Fibroblast of the aortic adventitia (primary cell): ENCODE measurements at regions not wholly inside any gene's neighbourhood (a gene's known extent, or its start where the extent isn't known, plus 50 kb on each side); places are given as distances from the start of the nearest gene placed in this dataset.
"Not testable (repeated sequence)": the region's sequence is repeated elsewhere in the genome, so short reads cannot be mapped to it uniquely, and the experiment has no call there.

Experiments
- DNase-seq: peaks from one replicate; pipeline ENCODE4 v3.0.0-alpha.2; 2010; ENCODE audit warnings: low read depth
- H3K4me3 ChIP-seq: 2 replicates; pipeline ENCODE4 v1.5.1; 2011; ENCODE audit warnings: low read depth, mild to moderate bottlenecking, control low read depth, low read length, moderate library complexity
- CTCF ChIP-seq: IDR thresholded peaks from 2 replicates; pipeline ENCODE4 v1.5.1; 2011; ENCODE audit warnings: mild to moderate bottlenecking, low read length, control low read depth, inconsistent platforms; ENCODE audit not compliant: insufficient read depth

GRCh38 chr16:29257419-29258336 lies 148.8 kb downstream of the NPIPB11 start:
- not testable (repeated sequence) for H3K4me3 ChIP-seq, DNase-seq
- peak; percentile 44 for TF ChIP-seq CTCF

GRCh38 chr16:29256501-29256981 lies 150.0 kb downstream of the NPIPB11 start:
- no peak overlapping the region for H3K4me3 ChIP-seq
- no peak for TF ChIP-seq CTCF
- DNase-seq: no peak

- not testable (repeated sequence) for H3K4me3 ChIP-seq
- peak; percentile 25 for DNase-seq
Observed at GRCh38 chr16:29255957-29256356, 150.6 kb downstream of the NPIPB11 start.

- H3K4me3 ChIP-seq: not testable (repeated sequence)
Observed at GRCh38 chr16:29255496-29255796, 151.1 kb downstream of the NPIPB11 start.

GRCh38 chr16:29254676-29255495 lies 151.6 kb downstream of the NPIPB11 start:
- DNase-seq: no peak
- no peak for TF ChIP-seq CTCF
- no peak overlapping the region for H3K4me3 ChIP-seq

More at GRCh38 chr16:29255496-29255796, 151.1 kb downstream of the NPIPB11 start:
- not testable (repeated sequence) for DNase-seq

- not testable (repeated sequence) for H3K4me3 ChIP-seq, DNase-seq
Observed at GRCh38 chr16:29253716-29254590, 152.6 kb downstream of the NPIPB11 start.

- H3K4me3 ChIP-seq, DNase-seq: not testable (repeated sequence)
Observed at GRCh38 chr16:29253066-29253590, 153.4 kb downstream of the NPIPB11 start.

- DNase-seq, H3K4me3 ChIP-seq: not testable (repeated sequence)
Observed at GRCh38 chr16:29252311-29252710, 154.2 kb downstream of the NPIPB11 start.

GRCh38 chr16:29251571-29252011 lies 154.9 kb downstream of the NPIPB11 start:
- H3K4me3 ChIP-seq, DNase-seq: not testable (repeated sequence)

GRCh38 chr16:29250923-29251434 lies 155.5 kb downstream of the NPIPB11 start:
- H3K4me3 ChIP-seq, DNase-seq: not testable (repeated sequence)

GRCh38 chr16:29250469-29250868 lies 156.0 kb downstream of the NPIPB11 start:
- H3K4me3 ChIP-seq, DNase-seq: not testable (repeated sequence)

GRCh38 chr16:29248940-29249318 lies 157.6 kb downstream of the NPIPB11 start:
- not testable (repeated sequence) for H3K4me3 ChIP-seq, DNase-seq

- not testable (repeated sequence) for H3K4me3 ChIP-seq, DNase-seq
Observed at GRCh38 chr16:29248306-29248939, 158.1 kb downstream of the NPIPB11 start.
